NB4 (cell line): ENCODE measurements at regions not wholly inside any gene's neighbourhood (a gene's known extent, or its start where the extent isn't known, plus 50 kb on each side); places are given as distances from the start of the nearest gene placed in this dataset.

ENCODE experiments used
- DNase-seq: peaks from one replicate; pipeline ENCODE4 v3.0.0; 2010; ENCODE audit warnings: low read depth
- H3K4me3 ChIP-seq: one replicate; pipeline ENCODE4 v1.5.1; 2011; ENCODE audit warnings: mild to moderate bottlenecking, low read depth, low read length, moderate library complexity
- MYC ChIP-seq: IDR thresholded peaks from 2 replicates; pipeline ENCODE4 v1.6.1; 2011; ENCODE audit warnings: low read depth, low read length
- POLR2A ChIP-seq: IDR thresholded peaks from 2 replicates; pipeline ENCODE4 v1.6.1; 2011; ENCODE audit warnings: mild to moderate bottlenecking; ENCODE audit not compliant: insufficient read length; ENCODE audit errors: extremely low read depth
- TF ChIP-seq, protein P1 (sequence below): IDR thresholded peaks from one replicate; pipeline ENCODE4 v1.5.1; 2012; ENCODE audit warnings: low read depth, low read length
- TF ChIP-seq, protein P2 (sequence below): IDR thresholded peaks from 2 replicates; pipeline ENCODE4 v1.6.1; 2011; ENCODE audit warnings: low read depth, low read length

DNA sequence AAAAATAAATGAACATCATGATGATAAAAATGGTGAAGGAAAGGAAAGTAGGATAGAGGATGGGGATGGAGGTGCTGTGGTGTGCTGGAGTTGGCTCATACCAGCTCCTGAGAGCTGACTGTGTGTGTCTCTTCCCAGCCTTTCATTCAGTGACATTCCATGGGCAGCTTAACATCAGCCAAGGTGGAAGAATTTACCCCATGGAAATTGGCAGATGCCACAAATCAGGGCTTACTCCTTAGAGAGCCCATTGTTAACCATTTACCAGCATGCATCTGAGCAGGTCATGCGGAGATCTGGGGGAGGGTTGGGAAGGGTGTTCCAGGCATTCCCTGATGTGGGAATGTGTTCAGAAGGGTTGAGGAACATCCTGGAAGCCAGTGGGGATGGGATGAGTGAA, 164.7 kb upstream of the MYL2 start:
- H3K4me3 ChIP-seq = no peak overlapping the region
- no peak for DNase-seq
- TF ChIP-seq, protein P1, sequence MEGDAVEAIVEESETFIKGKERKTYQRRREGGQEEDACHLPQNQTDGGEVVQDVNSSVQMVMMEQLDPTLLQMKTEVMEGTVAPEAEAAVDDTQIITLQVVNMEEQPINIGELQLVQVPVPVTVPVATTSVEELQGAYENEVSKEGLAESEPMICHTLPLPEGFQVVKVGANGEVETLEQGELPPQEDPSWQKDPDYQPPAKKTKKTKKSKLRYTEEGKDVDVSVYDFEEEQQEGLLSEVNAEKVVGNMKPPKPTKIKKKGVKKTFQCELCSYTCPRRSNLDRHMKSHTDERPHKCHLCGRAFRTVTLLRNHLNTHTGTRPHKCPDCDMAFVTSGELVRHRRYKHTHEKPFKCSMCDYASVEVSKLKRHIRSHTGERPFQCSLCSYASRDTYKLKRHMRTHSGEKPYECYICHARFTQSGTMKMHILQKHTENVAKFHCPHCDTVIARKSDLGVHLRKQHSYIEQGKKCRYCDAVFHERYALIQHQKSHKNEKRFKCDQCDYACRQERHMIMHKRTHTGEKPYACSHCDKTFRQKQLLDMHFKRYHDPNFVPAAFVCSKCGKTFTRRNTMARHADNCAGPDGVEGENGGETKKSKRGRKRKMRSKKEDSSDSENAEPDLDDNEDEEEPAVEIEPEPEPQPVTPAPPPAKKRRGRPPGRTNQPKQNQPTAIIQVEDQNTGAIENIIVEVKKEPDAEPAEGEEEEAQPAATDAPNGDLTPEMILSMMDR = no peak
- no peak for TF ChIP-seq MYC
- TF ChIP-seq, protein P2, sequence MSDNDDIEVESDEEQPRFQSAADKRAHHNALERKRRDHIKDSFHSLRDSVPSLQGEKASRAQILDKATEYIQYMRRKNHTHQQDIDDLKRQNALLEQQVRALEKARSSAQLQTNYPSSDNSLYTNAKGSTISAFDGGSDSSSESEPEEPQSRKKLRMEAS = no peak
- TF ChIP-seq POLR2A = no peak

DNA sequence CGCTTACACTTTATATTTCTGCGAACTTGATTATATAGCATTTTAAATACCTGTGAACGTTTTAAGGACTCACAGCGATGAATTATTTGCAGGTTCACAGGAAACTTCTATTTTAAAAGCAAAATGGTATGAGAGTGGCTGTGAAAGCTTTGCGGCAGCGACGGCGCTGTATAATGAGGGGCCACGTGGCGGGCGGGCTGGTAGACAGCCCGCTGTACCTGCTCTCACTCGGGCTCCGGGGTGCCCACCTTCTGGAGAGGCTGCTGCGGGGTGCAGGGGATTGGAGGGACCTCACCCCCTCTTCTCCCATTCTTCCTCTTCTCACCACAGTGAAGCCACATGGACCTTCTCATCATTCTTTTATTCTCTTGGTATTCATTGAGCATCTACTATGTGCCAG, 164.2 kb upstream of the MYL2 start:
- H3K4me3 ChIP-seq = no peak overlapping the region
- TF ChIP-seq POLR2A = no peak
- TF ChIP-seq, protein P2 = no peak
- TF ChIP-seq MYC = no peak
- TF ChIP-seq, protein P1 = no peak
- no peak for DNase-seq

DNA sequence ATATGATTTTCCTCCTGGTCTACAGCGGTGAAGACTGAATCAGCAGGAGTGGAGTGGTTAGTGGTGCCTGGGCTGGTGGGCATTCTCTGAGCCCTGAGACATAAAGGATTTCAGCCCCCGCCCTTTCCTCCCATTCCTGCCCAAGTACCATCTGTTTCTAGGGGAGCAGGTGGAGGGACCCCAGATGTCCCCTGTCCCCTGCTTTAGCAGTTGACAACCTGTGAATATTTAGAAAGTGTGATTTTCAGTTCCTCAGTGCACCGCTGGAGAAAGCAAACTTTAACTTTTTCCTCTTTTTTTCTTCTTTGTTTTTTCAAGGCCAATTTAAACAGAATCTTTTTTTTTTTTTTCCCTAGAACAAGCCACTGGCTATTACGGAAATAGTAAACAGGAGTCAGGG, 163.8 kb upstream of the MYL2 start:
- no peak for DNase-seq
- TF ChIP-seq POLR2A (no peak), MYC (no peak)
- TF ChIP-seq, protein P1 = no peak
- no peak overlapping the region for H3K4me3 ChIP-seq

DNA sequence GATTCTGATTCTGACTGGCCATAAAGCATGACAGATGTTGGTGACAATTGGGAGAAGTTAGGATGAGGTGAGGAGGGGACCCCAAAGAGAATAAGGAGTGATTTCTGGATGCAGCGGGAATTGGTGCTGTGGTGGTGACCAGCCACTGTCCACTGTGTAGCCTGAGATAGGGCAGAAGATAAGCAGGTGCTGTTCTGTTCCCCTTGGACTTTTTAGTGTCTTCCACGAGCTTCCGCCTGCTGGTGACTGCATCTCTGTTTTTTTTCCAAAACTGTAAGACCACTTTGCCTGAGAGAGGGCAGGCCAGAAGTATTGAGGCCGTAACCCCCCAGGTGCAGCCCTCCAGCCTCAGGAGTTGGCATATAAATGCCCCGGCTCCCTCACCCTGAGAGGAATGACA, 161.2 kb upstream of the MYL2 start:
- no peak for DNase-seq
- TF ChIP-seq, protein P2 = no peak
- TF ChIP-seq, protein P1 = no peak
- TF ChIP-seq POLR2A = no peak
- no peak for TF ChIP-seq MYC
- H3K4me3 ChIP-seq = no peak overlapping the region

DNA sequence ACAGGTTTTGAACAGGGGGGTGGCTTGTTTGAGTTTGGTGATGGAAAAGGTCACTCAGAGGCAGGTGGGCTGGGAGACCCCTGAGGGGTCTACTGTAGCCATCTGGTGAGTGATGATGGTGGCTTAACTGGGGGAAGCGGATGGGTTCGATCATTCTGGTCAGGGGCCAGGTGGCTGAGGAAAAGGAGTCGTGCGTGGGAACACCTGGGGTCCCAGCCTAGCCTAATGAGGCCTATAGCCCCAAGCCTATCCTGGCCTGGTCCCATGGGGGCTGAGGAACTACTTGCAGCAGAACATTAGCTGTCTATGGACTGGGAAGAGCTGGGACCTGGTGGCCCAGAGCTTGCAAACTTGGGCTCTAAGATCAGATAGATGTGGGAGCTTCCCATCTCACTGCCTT, 158.4 kb upstream of the MYL2 start:
- no peak overlapping the region for H3K4me3 ChIP-seq
- TF ChIP-seq, protein P2 = no peak
- TF ChIP-seq POLR2A (no peak), MYC (no peak)
- TF ChIP-seq, protein P1 = no peak
- DNase-seq = no peak
